GM18951 (cell line): ENCODE measurements at regions not wholly inside any gene's neighbourhood (a gene's known extent, or its start where the extent isn't known, plus 50 kb on each side); places are given as distances from the start of the nearest gene placed in this dataset.

Experiments
- POLR2A ChIP-seq: IDR thresholded peaks from 4 replicates; pipeline ENCODE4 v1.6.1; 2011; ENCODE audit warnings: mild to moderate bottlenecking; ENCODE audit not compliant: insufficient read length, insufficient read depth; ENCODE audit errors: extremely low read depth
- in situ Hi-C: fragments of 300-500 bp; cut with MboI; formaldehyde crosslinking; loops from one replicate; pipeline ENCODE4 v1.12.0; 2022; ENCODE audit warnings: low sequenced_read_pairs, mixed read lengths, inconsistent platforms; ENCODE audit not compliant: unreplicated experiment

DNA sequence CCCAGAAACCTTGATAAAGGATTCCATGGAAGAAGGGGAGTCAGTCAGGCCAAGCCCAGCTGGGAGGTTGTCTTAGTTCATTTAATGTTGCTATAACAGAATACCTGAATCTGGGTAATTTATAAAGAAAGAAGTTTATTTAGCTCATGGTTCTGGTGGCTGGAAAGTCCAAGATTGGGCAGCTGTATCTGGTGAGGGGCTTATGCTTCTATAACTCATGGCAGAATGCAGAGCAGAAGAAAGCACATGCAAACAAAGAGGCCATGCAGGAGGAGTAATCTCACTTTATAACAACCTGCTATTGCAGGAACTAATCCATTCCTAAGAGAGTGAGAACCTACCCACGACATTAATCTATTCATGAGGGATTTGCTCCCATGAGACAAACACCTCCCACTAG is 54.2 kb upstream of the ANKRD1 start:
- in situ Hi-C loops = no loop called here
- TF ChIP-seq POLR2A = no peak

DNA sequence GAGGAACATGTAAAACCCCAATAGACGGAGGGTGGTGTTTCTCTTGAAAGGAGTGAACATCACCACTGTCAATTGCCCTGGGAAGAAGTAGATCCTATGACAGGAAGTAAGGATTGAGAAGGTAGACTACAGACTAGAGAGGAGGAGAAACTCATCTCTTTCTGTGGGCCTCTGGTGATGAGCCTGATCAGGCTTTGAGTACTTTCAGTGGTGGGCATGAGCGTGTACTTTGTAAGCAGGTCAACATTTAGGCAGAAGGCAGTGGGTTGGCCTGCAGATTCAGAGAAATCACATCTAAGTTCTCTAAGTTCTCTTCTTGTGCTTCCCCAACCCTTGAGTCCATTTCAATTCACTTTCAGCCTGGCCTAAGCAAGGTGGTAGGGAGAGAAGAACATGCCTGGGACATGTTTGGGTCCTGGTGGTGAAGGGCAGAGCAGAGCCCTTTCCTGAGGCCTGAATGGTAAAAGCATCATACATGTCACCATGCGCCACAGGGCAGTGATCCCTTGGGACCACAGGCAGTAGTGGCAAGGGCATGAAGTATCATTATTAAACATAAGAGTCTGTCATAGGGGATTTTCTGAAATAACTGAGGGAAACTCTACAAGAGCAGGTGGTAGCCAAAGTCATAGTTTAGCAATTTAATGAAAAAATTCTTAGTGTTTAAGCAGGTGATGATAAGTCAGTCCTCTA is 56.4 kb upstream of the ANKRD1 start:
- no peak for TF ChIP-seq POLR2A

DNA sequence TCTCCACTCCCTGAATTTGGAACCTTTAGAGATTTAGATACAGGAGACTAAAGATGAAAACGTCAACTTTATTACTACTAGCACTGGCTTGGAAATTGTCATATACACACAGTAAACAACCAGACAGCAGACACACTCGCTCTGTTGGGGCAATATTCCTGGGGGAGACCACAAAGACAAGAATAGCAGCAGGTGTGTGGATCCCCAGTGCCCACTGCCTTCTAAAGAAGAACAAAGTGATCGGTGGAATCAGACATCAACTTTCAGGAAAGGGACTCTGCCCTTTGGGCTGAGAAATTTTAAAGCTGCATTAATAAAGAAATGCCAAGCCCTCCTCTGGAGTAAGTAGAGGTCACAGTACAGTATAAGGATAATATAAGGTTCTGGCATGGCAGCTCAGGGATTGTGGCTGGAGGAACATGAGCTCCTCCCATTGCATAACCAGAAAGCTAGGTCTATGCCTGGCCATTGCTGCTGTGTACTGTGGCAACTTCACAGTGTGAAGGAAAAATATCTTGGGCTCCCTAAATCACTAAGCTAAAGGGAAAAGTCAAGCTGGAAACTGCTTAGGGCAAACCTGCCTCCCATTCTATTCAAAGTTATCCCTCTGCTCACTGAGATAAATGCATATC is 57.1 kb upstream of the ANKRD1 start:
- TF ChIP-seq POLR2A = no peak
- in situ Hi-C loops = no loop called here

More for the DNA sequence above, 56.4 kb upstream of the ANKRD1 start:
- in situ Hi-C loops = no loop called here

DNA sequence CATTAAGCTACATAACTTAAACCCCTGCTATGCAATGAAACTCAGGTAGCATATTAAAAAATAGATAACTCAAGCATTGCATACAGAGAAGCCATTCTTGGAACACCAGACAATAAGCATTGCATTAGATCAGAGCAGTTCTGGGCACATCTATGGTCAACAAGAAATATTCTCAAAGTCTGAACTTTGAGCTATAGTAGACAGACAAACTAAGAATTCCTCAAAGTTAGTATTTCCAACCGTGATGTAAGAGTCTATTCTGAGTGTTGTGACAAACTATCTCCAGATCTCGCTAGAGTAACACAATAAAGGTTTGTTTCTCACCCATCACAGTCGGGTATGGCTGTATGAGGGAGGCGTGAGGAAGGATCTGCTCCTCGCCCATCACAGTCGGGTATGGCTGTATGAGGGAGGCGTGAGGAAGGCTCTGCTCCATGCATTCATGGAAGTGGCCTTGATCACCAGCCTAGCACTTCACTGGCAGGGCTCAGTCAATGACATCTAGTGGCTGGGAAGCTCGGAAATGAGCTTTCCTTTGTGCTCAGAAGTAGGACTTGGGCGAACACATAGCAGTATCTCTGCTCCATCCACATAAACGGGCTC is 61.6 kb upstream of the ANKRD1 start:
- in situ Hi-C loops = no loop called here
- TF ChIP-seq POLR2A = no peak

DNA sequence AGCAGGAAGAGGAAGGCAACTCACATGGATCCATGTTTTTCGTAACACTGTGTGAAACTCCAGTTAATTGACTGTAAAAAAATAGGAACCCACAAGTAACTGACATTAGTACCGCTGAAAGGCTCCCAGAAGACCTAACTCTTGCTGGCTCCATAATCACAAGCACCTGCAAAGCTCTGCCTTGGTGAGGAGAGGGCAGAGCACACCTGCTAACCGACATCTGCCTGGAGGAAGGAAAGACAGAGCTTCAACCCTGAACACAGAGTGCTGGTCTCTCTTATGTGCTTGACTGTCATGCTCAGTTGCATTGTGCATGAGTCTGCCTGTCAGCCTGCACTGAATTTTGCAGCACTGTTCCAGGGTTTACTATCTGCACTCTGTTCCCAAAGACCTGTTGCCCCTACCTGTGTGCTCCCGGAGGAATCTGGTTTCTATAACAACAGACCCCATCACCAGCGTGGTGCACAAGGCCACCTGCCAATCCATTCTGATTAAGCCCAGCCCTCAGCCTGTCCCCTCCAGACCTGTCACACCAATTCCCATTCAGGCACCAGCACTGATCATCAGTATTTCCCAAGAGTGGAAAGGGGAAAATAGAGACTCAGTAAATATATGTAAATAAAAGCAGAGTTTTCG is 63.1 kb upstream of the ANKRD1 start:
- in situ Hi-C loops = no loop called here
- TF ChIP-seq POLR2A = no peak

DNA sequence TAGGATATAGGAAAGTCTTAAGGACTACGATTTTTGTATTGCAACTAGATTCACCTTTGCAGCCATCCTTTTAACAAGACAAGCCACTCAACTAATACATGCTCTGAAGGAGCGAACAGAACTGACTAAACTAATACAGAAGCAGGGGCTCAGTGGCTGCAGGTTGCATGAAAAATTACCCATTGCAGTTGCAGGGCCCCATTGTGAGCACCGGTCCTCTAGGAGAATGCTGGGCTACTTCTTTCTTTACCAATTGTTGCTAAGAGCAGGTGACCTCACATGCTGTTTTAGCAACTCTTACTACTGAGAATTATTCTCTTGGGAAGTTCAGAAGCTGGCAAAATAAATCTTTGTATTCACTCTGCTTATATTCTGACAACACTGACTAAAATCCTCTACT is 64.0 kb upstream of the ANKRD1 start:
- TF ChIP-seq POLR2A = no peak
- in situ Hi-C loops = no loop called here

DNA sequence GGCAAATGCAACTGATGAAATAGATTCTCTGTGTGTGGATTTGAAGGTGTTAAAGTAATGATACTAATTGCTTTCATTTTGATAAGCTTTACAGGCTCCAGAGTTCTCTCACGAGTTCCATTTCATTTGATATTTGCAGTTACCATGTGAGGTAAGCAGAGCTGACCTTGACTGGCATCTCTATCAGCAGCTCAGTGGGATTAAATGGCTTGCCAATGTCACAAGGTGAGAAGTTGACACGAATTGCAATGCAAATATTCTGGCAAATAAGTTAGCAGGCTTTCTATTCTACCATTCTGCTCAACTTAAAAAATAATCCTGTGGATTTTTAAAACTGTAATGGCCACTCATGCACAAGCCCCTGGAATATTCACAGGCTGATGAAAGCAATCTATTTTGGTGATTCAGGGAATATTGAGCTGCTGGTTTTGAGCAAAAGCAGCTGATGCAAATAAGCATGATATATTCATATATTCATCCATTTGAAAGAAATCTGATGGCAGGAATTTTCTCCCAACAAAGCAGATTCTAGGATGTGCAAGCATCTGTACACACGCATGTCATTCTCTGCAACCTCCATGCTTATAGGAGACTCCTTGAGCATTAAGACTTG is 64.5 kb upstream of the ANKRD1 start:
- in situ Hi-C loops = no loop called here
- TF ChIP-seq POLR2A = no peak

DNA sequence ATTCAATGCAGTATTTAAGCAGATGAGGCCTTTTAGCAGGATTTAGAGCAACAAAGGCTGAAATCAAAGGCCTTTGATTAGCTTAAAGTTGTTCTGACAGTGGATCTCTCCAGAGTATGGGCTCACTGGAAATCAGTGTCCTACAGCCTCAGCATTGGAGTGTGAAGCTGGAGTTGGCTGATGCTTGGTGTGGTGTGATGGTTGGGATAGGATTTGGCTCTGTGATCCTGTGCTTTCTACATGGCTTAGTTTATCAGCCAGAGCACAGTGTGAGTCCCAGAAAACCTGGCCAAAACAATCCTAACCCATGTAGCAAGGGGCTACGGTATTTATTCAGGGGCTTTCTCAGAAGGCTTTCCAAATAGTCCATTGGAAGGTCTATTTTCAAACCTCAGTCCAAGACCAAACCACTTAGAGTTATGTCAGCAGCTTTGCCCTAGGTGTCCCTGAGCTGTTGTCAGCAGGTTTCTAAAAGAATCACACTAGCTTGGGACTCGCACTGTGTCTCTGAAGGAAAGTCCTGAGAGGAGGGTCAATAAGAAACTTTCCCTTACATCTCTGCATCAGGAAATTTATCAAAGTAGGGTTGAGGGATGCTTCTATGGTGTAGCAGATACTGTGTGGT is 65.4 kb upstream of the ANKRD1 start:
- TF ChIP-seq POLR2A = no peak
- in situ Hi-C loops = no loop called here

DNA sequence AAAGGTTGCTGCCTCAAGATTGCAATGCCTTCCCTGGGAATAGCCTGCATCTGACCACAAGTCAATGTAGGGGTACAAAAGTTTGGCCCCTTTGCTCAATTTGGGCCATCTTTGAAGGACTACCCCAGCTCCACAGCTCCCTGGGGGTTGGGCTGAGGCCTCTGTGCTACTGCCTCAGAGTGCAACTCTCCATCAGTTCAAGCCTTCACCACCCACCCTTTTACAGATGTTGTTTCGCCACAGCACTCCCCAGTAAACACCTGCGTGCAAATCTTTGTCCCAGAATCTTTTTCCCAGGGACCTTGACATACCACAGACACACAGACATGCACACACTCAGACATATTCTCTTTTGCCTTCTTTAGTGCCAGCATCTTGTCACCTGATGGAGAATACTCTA is 66.0 kb upstream of the ANKRD1 start:
- in situ Hi-C loops = no loop called here
- no peak for TF ChIP-seq POLR2A

DNA sequence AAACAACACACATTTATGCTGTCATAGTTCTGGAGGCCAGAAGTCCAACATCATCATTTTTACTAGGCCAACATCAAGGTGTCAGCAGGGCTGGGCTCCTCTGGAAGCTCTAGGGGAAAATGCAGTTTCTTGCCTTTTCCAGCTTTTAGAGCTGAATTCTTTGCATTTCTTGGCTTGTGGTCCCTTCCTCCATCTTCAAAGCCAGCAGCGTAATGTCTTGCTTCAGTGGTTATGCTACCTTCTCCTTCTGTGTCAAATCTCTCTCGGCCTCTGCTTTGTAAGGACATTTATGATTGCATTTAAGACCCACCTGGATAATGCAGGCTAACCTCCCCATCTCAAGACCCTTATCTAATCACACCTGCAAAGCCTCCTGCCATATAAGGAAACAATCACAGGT is 66.5 kb upstream of the ANKRD1 start:
- in situ Hi-C loops = no loop called here

DNA sequence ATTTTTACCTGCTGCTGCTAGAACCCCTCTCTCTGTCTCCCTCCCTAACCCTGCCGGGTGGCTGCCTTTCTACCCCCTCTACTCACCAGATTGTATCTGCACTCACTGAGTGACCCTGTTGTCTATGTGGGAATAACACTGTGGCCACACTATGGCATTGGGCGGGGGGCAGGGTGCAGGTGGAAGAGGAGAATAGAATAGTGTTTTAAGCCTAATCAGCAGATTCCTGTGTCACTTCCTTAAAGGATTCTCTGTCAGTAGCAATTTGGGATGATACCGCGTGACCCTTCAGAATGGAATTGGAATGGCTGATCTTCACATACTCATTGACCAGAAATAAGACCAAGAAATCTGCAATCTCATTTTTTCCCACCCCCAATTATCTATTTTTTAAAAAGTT is 67.1 kb upstream of the ANKRD1 start:
- in situ Hi-C loops = no loop called here
- TF ChIP-seq POLR2A = no peak

More for the DNA sequence above, 66.5 kb upstream of the ANKRD1 start:
- no peak for TF ChIP-seq POLR2A

DNA sequence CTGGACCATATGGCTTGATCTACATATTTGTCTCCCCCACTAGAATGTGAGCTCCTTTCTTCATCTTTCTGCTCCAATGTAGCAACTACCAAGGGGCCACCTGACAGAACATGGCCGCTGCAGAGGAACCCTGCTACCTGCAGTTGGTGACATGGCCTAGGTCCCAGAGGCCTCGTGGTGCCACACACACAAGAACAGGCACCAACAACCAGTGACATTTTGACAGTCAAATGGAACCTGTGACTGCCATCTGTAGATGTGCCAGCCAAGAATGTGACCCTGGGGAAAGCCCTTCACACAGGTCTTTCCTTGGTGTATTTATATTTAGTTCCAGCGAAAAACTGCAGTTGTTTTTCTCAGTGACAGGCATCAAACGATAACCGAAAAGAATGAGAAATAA is 67.9 kb upstream of the ANKRD1 start:
- in situ Hi-C loops = no loop called here
- TF ChIP-seq POLR2A = no peak

DNA sequence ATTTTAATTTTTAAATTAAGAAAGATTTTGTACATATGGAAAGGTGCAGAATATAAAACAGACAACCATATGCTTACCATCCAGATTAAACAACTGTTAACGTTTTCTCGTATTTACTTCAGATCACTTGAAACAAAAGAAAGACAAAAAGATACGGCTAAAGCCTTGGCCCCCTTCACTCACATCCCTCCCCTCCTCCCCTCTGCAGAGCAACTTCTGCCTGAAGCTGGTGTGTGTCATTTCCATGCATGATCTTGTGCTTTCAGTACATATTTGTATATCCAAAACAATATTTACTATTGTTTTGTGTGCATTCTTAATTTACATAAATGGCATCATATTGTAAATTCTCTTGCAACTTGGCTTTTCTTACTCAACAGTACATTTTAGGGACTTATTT is 68.5 kb upstream of the ANKRD1 start:
- in situ Hi-C loops = no loop called here
- no peak for TF ChIP-seq POLR2A

DNA sequence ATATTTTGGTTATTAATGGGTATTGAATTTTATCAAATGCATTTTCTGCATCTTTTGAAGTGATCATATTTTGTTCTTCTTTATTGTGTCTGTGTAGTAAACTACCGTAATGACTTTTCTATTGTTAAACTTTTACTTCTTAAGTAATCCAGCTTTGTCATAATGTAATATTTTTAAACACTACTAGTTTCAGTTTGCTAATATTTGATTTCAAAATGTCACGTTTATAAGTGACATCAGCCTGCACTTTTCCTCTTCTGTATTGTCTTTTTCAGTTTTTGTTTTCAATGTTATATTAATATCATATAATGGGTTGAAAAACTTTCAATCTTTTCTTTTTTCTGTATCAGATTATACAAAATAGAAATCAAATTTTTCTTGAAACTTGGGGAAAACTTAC is 71.6 kb upstream of the ANKRD1 start:
- no peak for TF ChIP-seq POLR2A
- in situ Hi-C loops = no loop called here
